Keratinocyte (primary cell): ENCODE measurements at regions not wholly inside any gene's neighbourhood (a gene's known extent, or its start where the extent isn't known, plus 50 kb on each side); places are given as distances from the start of the nearest gene placed in this dataset.

Source experiments
- DNase-seq: peaks from one replicate; pipeline ENCODE4 v3.0.0-alpha.2; 2011; ENCODE audit warnings: low read depth, missing footprints, low spot score
- FAIRE-seq: peaks from 2 replicates; lab custom pipeline; 2011; peaks lifted over from hg19 to GRCh38; lab: Jason Lieb, UNC
- H2AFZ ChIP-seq: 2 replicates; pipeline ENCODE4 v1.6.0; 2012; ENCODE audit warnings: low read length, control low read depth, inconsistent platforms; ENCODE audit not compliant: control insufficient read depth
- H3K27ac ChIP-seq: 2 replicates; pipeline ENCODE4 v1.5.1; 2011; ENCODE audit warnings: low read length; ENCODE audit not compliant: control insufficient read depth, insufficient read depth
- H3K27me3 ChIP-seq: 3 replicates; pipeline ENCODE4 v1.6.0; 2011; ENCODE audit warnings: low read length; ENCODE audit not compliant: control insufficient read depth, insufficient read depth; ENCODE audit errors: extremely low read depth
- H3K36me3 ChIP-seq, 2 experiments: 2 replicates in 1 of 2; 3 replicates in 1 of 2; pipeline ENCODE4 v1.5.1; 2011; ENCODE audit warnings: low read length in 2 of 2, mild to moderate bottlenecking in 1 of 2; ENCODE audit not compliant: control insufficient read depth in 2 of 2, insufficient read depth in 2 of 2; ENCODE audit errors: extremely low read depth in 1 of 2
- H3K4me1 ChIP-seq: 3 replicates; pipeline ENCODE4 v1.5.1; 2011; ENCODE audit warnings: low read length; ENCODE audit not compliant: control insufficient read depth, insufficient read depth; ENCODE audit errors: extremely low read depth
- H3K4me2 ChIP-seq: 3 replicates; pipeline ENCODE4 v1.6.0; 2011; ENCODE audit warnings: low read depth, low read length; ENCODE audit not compliant: control insufficient read depth, insufficient read depth; ENCODE audit errors: extremely low read depth
- H3K4me3 ChIP-seq, 3 experiments: fragments of 200-600 bp in 1 of 3; sonication (generic) in 1 of 3; 2 replicates in 2 of 3; 3 replicates in 1 of 3; pipeline ENCODE4 v1.5.1; 2011 to 2016; ENCODE audit warnings: low read length in 3 of 3, mild to moderate bottlenecking in 3 of 3, control low read depth in 2 of 3, inconsistent platforms in 1 of 3, low read depth in 1 of 3, mixed read lengths in 1 of 3, mixed run types in 1 of 3, moderate library complexity in 1 of 3; ENCODE audit not compliant: control insufficient read depth in 2 of 3, insufficient read depth in 2 of 3; ENCODE audit errors: extremely low read depth in 1 of 3
- H3K79me2 ChIP-seq: 2 replicates; pipeline ENCODE4 v1.6.0; 2012; ENCODE audit warnings: low read length; ENCODE audit not compliant: control insufficient read depth, insufficient read depth
- H3K9ac ChIP-seq: 3 replicates; pipeline ENCODE4 v1.6.0; 2011; ENCODE audit warnings: low read length; ENCODE audit not compliant: control insufficient read depth, insufficient read depth; ENCODE audit errors: extremely low read depth
- H3K9me1 ChIP-seq: 3 replicates; pipeline ENCODE4 v1.6.0; 2011; ENCODE audit warnings: low read length; ENCODE audit not compliant: control insufficient read depth, insufficient read depth; ENCODE audit errors: extremely low read depth
- H3K9me3 ChIP-seq: 2 replicates; pipeline ENCODE4 v1.5.1; 2012; ENCODE audit warnings: low read depth, low read length; ENCODE audit not compliant: control insufficient read depth
- H4K20me1 ChIP-seq: 3 replicates; pipeline ENCODE4 v1.6.0; 2011; ENCODE audit warnings: low read length; ENCODE audit not compliant: control insufficient read depth, insufficient read depth; ENCODE audit errors: extremely low read depth
- EZH2 ChIP-seq: IDR thresholded peaks from one replicate; pipeline ENCODE4 v1.6.1; 2012; ENCODE audit warnings: inconsistent platforms, mild to moderate bottlenecking, low read length, moderate library complexity
- dilution Hi-C: fragments of 300-500 bp; cut with MboI; formaldehyde crosslinking; loops from one replicate; pipeline ENCODE4 v1.7.0; 2020; ENCODE audit warnings: low sequenced_read_pairs; ENCODE audit not compliant: extremely low pct_ligation_motif_present
- TF ChIP-seq, protein P1 (sequence below), 3 experiments: IDR thresholded peaks in 1 of 3; conservative IDR thresholded peaks in 1 of 3; optimal IDR thresholded peaks in 1 of 3; 2 replicates in 2 of 3; 3 replicates in 1 of 3; pipeline versions ENCODE3 to v1.5.1; 2011; ENCODE audit warnings: low read length in 3 of 3, mild to moderate bottlenecking in 3 of 3, moderate library complexity in 2 of 3, control low read depth in 1 of 3, inconsistent platforms in 1 of 3; ENCODE audit not compliant: insufficient read depth in 2 of 3; ENCODE audit errors: extremely low read depth in 1 of 3

DNA sequence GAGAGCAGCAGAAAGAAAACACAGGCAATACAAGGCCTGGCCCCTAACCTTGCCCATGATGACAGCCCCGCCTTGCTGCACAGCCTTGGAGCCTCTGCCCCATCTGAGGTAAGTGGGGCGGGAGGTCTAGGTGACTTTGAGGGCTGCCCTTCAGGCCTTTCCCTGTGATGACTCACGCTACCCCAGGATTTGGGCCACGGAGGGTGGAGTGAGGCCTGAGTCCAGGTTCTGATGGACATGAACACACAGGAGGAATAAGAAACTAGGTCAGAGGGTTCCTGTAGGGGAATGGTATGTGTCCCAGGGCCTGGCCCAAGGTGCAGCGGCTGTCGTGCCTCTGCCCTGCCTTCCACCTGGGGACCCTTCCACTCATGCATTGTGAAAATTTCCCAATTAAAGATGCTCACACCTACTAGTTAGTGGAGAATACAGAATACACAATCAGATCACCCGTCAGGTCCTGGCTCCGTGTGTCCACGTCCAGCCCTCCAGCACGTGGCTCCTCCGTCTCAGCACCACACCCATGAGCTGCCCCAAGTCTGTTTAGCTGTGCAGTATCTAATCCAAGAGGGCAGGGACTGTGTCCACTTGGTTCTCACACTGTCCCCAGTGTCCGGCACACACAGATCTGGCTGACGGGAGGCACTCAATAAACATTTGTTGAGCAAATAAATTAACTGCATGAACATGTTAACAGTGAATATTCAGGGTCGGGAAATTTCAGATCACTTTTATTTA lies 111.0 kb downstream of the CHST1 start:
- dilution Hi-C loops, result no loop called here

GRCh38 chr11:45553383-45553936 lies 112.0 kb downstream of the CHST1 start:
- H3K4me2 ChIP-seq, result no peak overlapping the region
- H3K4me1 ChIP-seq, result no peaks in the 10 kb centered on the region
- no peaks in the 10 kb centered on the region for H3K79me2 ChIP-seq
- dilution Hi-C loops, result no loop called here
- no peak overlapping the region for H2AFZ ChIP-seq
- H3K27ac ChIP-seq, result no peak overlapping the region
- H3K9me3 ChIP-seq, result no peaks in the 10 kb centered on the region
- TF ChIP-seq, protein P1, sequence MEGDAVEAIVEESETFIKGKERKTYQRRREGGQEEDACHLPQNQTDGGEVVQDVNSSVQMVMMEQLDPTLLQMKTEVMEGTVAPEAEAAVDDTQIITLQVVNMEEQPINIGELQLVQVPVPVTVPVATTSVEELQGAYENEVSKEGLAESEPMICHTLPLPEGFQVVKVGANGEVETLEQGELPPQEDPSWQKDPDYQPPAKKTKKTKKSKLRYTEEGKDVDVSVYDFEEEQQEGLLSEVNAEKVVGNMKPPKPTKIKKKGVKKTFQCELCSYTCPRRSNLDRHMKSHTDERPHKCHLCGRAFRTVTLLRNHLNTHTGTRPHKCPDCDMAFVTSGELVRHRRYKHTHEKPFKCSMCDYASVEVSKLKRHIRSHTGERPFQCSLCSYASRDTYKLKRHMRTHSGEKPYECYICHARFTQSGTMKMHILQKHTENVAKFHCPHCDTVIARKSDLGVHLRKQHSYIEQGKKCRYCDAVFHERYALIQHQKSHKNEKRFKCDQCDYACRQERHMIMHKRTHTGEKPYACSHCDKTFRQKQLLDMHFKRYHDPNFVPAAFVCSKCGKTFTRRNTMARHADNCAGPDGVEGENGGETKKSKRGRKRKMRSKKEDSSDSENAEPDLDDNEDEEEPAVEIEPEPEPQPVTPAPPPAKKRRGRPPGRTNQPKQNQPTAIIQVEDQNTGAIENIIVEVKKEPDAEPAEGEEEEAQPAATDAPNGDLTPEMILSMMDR (optimal IDR thresholded peaks at IDR 0.05 in 1 of 3, IDR thresholded peaks at IDR 0.05 in 1 of 3, conservative IDR thresholded peaks at IDR 0.05 in 1 of 3; ENCODE audit: extremely low read depth in 1 of 3, insufficient read depth in 2 of 3, low read length in 3 of 3), result no peak
- no peak for TF ChIP-seq EZH2
- H4K20me1 ChIP-seq, result no peaks in the 10 kb centered on the region
- H3K4me3 ChIP-seq, result no peak overlapping the region
- no peaks in the 10 kb centered on the region for H3K9me1 ChIP-seq
- no peak overlapping the region for H3K9ac ChIP-seq
- no peaks in the 10 kb centered on the region for H3K36me3 ChIP-seq
- FAIRE-seq (no peak), DNase-seq (no peak)
- H3K27me3 ChIP-seq, result peaks cover 3% of the 10 kb centered on the region

More for the DNA sequence above, 111.0 kb downstream of the CHST1 start:
- no peaks in the 10 kb centered on the region for H3K79me2 ChIP-seq
- FAIRE-seq (no peak), DNase-seq (no peak)
- TF ChIP-seq, protein P1 (optimal IDR thresholded peaks at IDR 0.05 in 1 of 3, IDR thresholded peaks at IDR 0.05 in 1 of 3, conservative IDR thresholded peaks at IDR 0.05 in 1 of 3; ENCODE audit: extremely low read depth in 1 of 3, insufficient read depth in 2 of 3, low read length in 3 of 3), result no peak
- TF ChIP-seq EZH2, result no peak
- H3K9ac ChIP-seq, result no peak overlapping the region
- H4K20me1 ChIP-seq, result no peaks in the 10 kb centered on the region
- H3K4me3 ChIP-seq, result no peak overlapping the region
- H3K27me3 ChIP-seq, result peaks cover 3% of the 10 kb centered on the region
- H3K9me3 ChIP-seq, result no peaks in the 10 kb centered on the region
- no peak overlapping the region for H3K27ac ChIP-seq
- H3K4me2 ChIP-seq, result no peak overlapping the region
- H3K9me1 ChIP-seq, result no peaks in the 10 kb centered on the region
- H2AFZ ChIP-seq, result no peak overlapping the region
- H3K36me3 ChIP-seq, result no peaks in the 10 kb centered on the region
- no peaks in the 10 kb centered on the region for H3K4me1 ChIP-seq
